HCT116 (cell line): ENCODE measurements at regions not wholly inside any gene's neighbourhood (a gene's known extent, or its start where the extent isn't known, plus 50 kb on each side); places are given as distances from the start of the nearest gene placed in this dataset.

Experiments used
- ATAC-seq: fragments of 200-7000 bp; cut with Tn5 transposase; 2 replicates; pipeline ENCODE4 v1.9.1; 2020; ENCODE audit warnings: mild to moderate bottlenecking, moderate library complexity
- BruUV-seq: library from RNA; stranded (reverse); fragments of 400-500 nt; replicated peaks from 2 replicates; lab custom pipeline; 2021; lab: Mats Ljungman, UMichigan
- CTCF ChIA-PET: fragments of 300-600 bp; sonication (Branson Sonifier 250); formaldehyde crosslinking; loops from one replicate; lab custom pipeline; 2021; ENCODE audit warnings: antibody characterized with exemption; lab: Charles Lee
- POLR2A ChIA-PET: fragments of 300-600, 350-600 bp; sonication (Branson Sonifier 250); formaldehyde crosslinking; loops from one replicate; lab custom pipeline; 2021; ENCODE audit warnings: antibody characterized with exemption; lab: Charles Lee
- RAD21 ChIA-PET, 2 experiments: fragments of 300-600 bp; sonication (Branson Sonifier 250); formaldehyde crosslinking; loops; one replicate each; lab custom pipeline; 2023; ENCODE audit warnings: low total read pairs in 2 of 2; ENCODE audit not compliant: uncharacterized antibody in 2 of 2, unreplicated experiment in 2 of 2, low non-redundant PET in 1 of 2; lab: Charles Lee
- DNase-seq: peaks from one replicate; pipeline ENCODE4 v3.0.0-alpha.2; 2010; ENCODE audit warnings: low read depth, low spot score
- H2AFZ ChIP-seq: fragments of 200-600 bp; shearing (Covaris generic), sonication (generic); 2 replicates; pipeline ENCODE4 v1.6.1; 2017; ENCODE audit warnings: low read depth, mixed run types, mixed read lengths, antibody characterized with exemption, low read length; ENCODE audit not compliant: poor library complexity, severe bottlenecking
- H3K27ac ChIP-seq: 2 replicates; pipeline ENCODE4 v1.5.1; 2012; ENCODE audit warnings: low read depth, low read length
- H3K27me3 ChIP-seq: fragments of 200-600 bp; sonication (generic); 2 replicates; pipeline ENCODE4 v1.6.1; 2016; ENCODE audit warnings: mixed run types, low read length, mixed read lengths; ENCODE audit not compliant: insufficient read depth
- H3K36me3 ChIP-seq, 2 experiments: fragments of 200-500 bp in 1 of 2; fragments of 200-600 bp in 1 of 2; sonication (Bioruptor generic) in 1 of 2; sonication (generic) in 1 of 2; 2 replicates each; pipeline versions ENCODE4 v1.5.1 to v1.6.1; 2014 to 2016; ENCODE audit warnings: low read length in 2 of 2, inconsistent platforms in 1 of 2, mixed read lengths in 1 of 2, mixed run types in 1 of 2; ENCODE audit not compliant: insufficient read depth in 2 of 2, control insufficient read depth in 1 of 2
- H3K4me1 ChIP-seq, 2 experiments: fragments of 200-600 bp in 1 of 2; sonication (generic) in 1 of 2; 2 replicates each; pipeline versions ENCODE4 v1.5.1 to v1.6.1; 2012 to 2017; ENCODE audit warnings: low read length in 2 of 2, inconsistent platforms in 1 of 2, mild to moderate bottlenecking in 1 of 2, mixed read lengths in 1 of 2, mixed run types in 1 of 2, moderate library complexity in 1 of 2; ENCODE audit not compliant: insufficient read depth in 2 of 2, control insufficient read depth in 1 of 2
- H3K4me2 ChIP-seq: fragments of 200-600 bp; sonication (generic); 2 replicates; pipeline ENCODE4 v1.6.1; 2017; ENCODE audit warnings: mixed run types, low read length, mixed read lengths
- H3K4me3 ChIP-seq, 2 experiments: fragments of 200-600 bp in 1 of 2; sonication (generic) in 1 of 2; replicated peaks in 1 of 2; 2 replicates each; pipeline ENCODE4 v1.5.1; 2011 to 2016; ENCODE audit warnings: low read length in 2 of 2, control low read depth in 1 of 2, low read depth in 1 of 2, mild to moderate bottlenecking in 1 of 2, mixed read lengths in 1 of 2, mixed run types in 1 of 2
- H3K79me2 ChIP-seq: fragments of 200-600 bp; sonication (generic); 2 replicates; pipeline ENCODE4 v1.6.1; 2017; ENCODE audit warnings: mild to moderate bottlenecking, mixed run types, low read length, moderate library complexity, mixed read lengths; ENCODE audit not compliant: insufficient read depth
- H3K9ac ChIP-seq: fragments of 200-600 bp; sonication (generic); 2 replicates; pipeline ENCODE4 v1.6.1; 2016; ENCODE audit warnings: low read length, mixed read lengths
- H3K9me2 ChIP-seq: fragments of 200-600 bp; sonication (generic), shearing (Covaris generic); 2 replicates; pipeline ENCODE4 v1.6.1; 2017; ENCODE audit warnings: mixed run types, mild to moderate bottlenecking, moderate library complexity; ENCODE audit not compliant: insufficient read depth
- H3K9me3 ChIP-seq, 2 experiments: fragments of 200-500 bp in 1 of 2; fragments of 200-600 bp in 1 of 2; sonication (Bioruptor generic) in 1 of 2; sonication (generic) in 1 of 2; 2 replicates each; pipeline ENCODE4 v1.6.1; 2014 to 2017; ENCODE audit warnings: low read length in 2 of 2, mixed read lengths in 2 of 2, inconsistent platforms in 1 of 2, low read depth in 1 of 2, mild to moderate bottlenecking in 1 of 2, mixed run types in 1 of 2, moderate library complexity in 1 of 2; ENCODE audit not compliant: control insufficient read depth in 1 of 2, insufficient read depth in 1 of 2
- H4K20me1 ChIP-seq: fragments of 200-600 bp; sonication (generic), shearing (Covaris generic); 2 replicates; pipeline ENCODE4 v1.6.1; 2017; ENCODE audit warnings: mixed run types, mild to moderate bottlenecking, moderate library complexity; ENCODE audit not compliant: insufficient read depth
- CTCF ChIP-seq, 3 experiments: fragments of 200-600 bp in 1 of 3; sonication (generic) in 1 of 3; IDR thresholded peaks in 2 of 3; conservative IDR thresholded peaks in 1 of 3; 2 replicates each; pipeline ENCODE4 v1.5.1; 2012 to 2017; ENCODE audit warnings: low read depth in 2 of 3, low read length in 2 of 3, antibody characterized with exemption in 1 of 3, borderline replicate concordance in 1 of 3, control low read depth in 1 of 3, mild to moderate bottlenecking in 1 of 3, mixed read lengths in 1 of 3, mixed run types in 1 of 3, moderate library complexity in 1 of 3; ENCODE audit not compliant: insufficient read depth in 1 of 3
- FOSL1 ChIP-seq: IDR thresholded peaks from 2 replicates; pipeline ENCODE4 v1.6.1; 2012; ENCODE audit warnings: low read depth
- POLR2A ChIP-seq: IDR thresholded peaks from 2 replicates; pipeline ENCODE4 v1.7.0; 2011; ENCODE audit warnings: borderline replicate concordance; ENCODE audit not compliant: insufficient read depth, insufficient read length; ENCODE audit errors: extremely low read depth
- ZBTB33 ChIP-seq: IDR thresholded peaks from 2 replicates; pipeline ENCODE4 v1.6.1; 2011; ENCODE audit warnings: mild to moderate bottlenecking, low read length, moderate library complexity; ENCODE audit not compliant: insufficient replicate concordance; ENCODE audit errors: extremely low read depth
- intact Hi-C: fragments of 100-400 bp; cut with micrococcal nuclease; formaldehyde crosslinking; loops from 2 replicates; pipeline ENCODE4 v1.10.0; 2022

- Histone ChIP-seq H3K9me3 (no peaks in the 10 kb centered on the region), H3K4me1 (peaks cover 0 to 6% of the 10 kb centered on the region in 2 experiments; a peak in 1 of 4 replicates), H3K9ac (no peak overlapping the region), H2AFZ (no peak overlapping the region), H3K27me3 (no peaks in the 10 kb centered on the region), H3K4me3 (no peak overlapping the region), H4K20me1 (no peaks in the 10 kb centered on the region), H3K27ac (no peak overlapping the region), H3K36me3 (no peaks in the 10 kb centered on the region), H3K4me2 (no peak overlapping the region), H3K79me2 (no peaks in the 10 kb centered on the region), H3K9me2 (no peaks in the 10 kb centered on the region)
- no peak for DNase-seq
- RAD21 ChIA-PET: no interaction called here
- CTCF ChIA-PET: no interaction called here
- no peak for ATAC-seq
- TF ChIP-seq CTCF (IDR thresholded peaks at IDR 0.05 in 2 of 3, conservative IDR thresholded peaks at IDR 0.05 in 1 of 3; ENCODE audit: borderline replicate concordance in 1 of 3, insufficient read depth in 1 of 3, low read depth in 2 of 3, low read length in 2 of 3): no peak
- BruUV-seq: no TSS peak
- POLR2A ChIA-PET: no interaction called here
- intact Hi-C loops: no loop called here
Observed at GRCh38 chr4:187544461-187545053, 451.0 kb upstream of the ZFP42 start.

- intact Hi-C loops: no loop called here
- DNase-seq (no peak), ATAC-seq (no peak)
- H3K79me2 ChIP-seq: no peaks in the 10 kb centered on the region
- RAD21 ChIA-PET: no interaction called here
- H2AFZ ChIP-seq: no peak overlapping the region
- H3K36me3 ChIP-seq: no peaks in the 10 kb centered on the region
- no peaks in the 10 kb centered on the region for H3K27me3 ChIP-seq
- CTCF ChIA-PET: no interaction called here
- H4K20me1 ChIP-seq: no peaks in the 10 kb centered on the region
- H3K9me2 ChIP-seq: no peaks in the 10 kb centered on the region
- no peak overlapping the region for H3K9ac ChIP-seq
- no peak overlapping the region for H3K27ac ChIP-seq
- no peak overlapping the region for H3K4me2 ChIP-seq
- TF ChIP-seq POLR2A (no peak), ZBTB33 (no peak), FOSL1 (no peak)
- no peak overlapping the region for H3K4me3 ChIP-seq
- POLR2A ChIA-PET: no interaction called here
- H3K4me1 ChIP-seq: peaks cover 0 to 5% of the 10 kb centered on the region in 2 experiments; a peak in 1 of 4 replicates
- H3K9me3 ChIP-seq: no peaks in the 10 kb centered on the region
- no TSS peak for BruUV-seq
Observed at GRCh38 chr4:187547316-187547715, 448.3 kb upstream of the ZFP42 start.
